Activated CD8-positive, alpha-beta T cell treated with anti-CD3 and anti-CD28 coated beads for 36 hours (primary cell): ENCODE measurements at regions not wholly inside any gene's neighbourhood (a gene's known extent, or its start where the extent isn't known, plus 50 kb on each side); places are given as distances from the start of the nearest gene placed in this dataset.

Source experiments
- ATAC-seq: fragments of 200-7000 bp; cut with Tn5 transposase; one replicate; pipeline ENCODE4 v1.10.0; 2021; ENCODE audit warnings: mild to moderate bottlenecking, moderate library complexity
- CTCF ChIA-PET: fragments of 350-600 bp; sonication (Branson Sonifier 250); formaldehyde crosslinking; loops from one replicate; lab custom pipeline; 2021; ENCODE audit warnings: antibody characterized with exemption; lab: Charles Lee
- POLR2A ChIA-PET: fragments of 350-600 bp; sonication (Branson Sonifier 250); formaldehyde crosslinking; loops from one replicate; lab custom pipeline; 2021; ENCODE audit warnings: antibody characterized with exemption; lab: Charles Lee
- DNase-seq: peaks from one replicate; pipeline ENCODE4 v3.0.0-alpha.2; 2020
- H3K27ac Mint-ChIP-seq: one replicate; pipeline ENCODE4 v1.8.0; 2021; ENCODE audit warnings: mild to moderate bottlenecking, mixed read lengths
- H3K27me3 Mint-ChIP-seq: one replicate; pipeline ENCODE4 v1.8.0; 2021; ENCODE audit warnings: mixed read lengths
- H3K36me3 Mint-ChIP-seq: one replicate; pipeline ENCODE4 v1.8.0; 2021; ENCODE audit warnings: low read depth, mixed read lengths
- H3K4me1 Mint-ChIP-seq: one replicate; pipeline ENCODE4 v1.8.0; 2021; ENCODE audit warnings: low read depth, mixed read lengths
- H3K4me3 Mint-ChIP-seq: one replicate; pipeline ENCODE4 v1.8.0; 2021; ENCODE audit warnings: mild to moderate bottlenecking, moderate library complexity, mixed read lengths
- H3K9me3 Mint-ChIP-seq: one replicate; pipeline ENCODE4 v1.8.0; 2021; ENCODE audit warnings: mixed read lengths
- intact Hi-C: fragments of 100-400 bp; cut with micrococcal nuclease; formaldehyde crosslinking; loops from one replicate; pipeline ENCODE4 v1.10.0; 2022
- TF ChIP-seq, protein P1 (sequence below): fragments of 200-600 bp; IDR thresholded peaks from one replicate; pipeline ENCODE4 v1.8.0; 2022; ENCODE audit warnings: antibody characterized with exemption, mild to moderate bottlenecking

GRCh38 chr14:87000081-87000480 lies 992.9 kb downstream of the GALC start:
- Mint-ChIP-seq H3K9me3 (no peaks in the 10 kb centered on the region), H3K36me3 (no peaks in the 10 kb centered on the region), H3K4me3 (no peak overlapping the region), H3K27me3 (no peaks in the 10 kb centered on the region), H3K4me1 (no peaks in the 10 kb centered on the region), H3K27ac (no peak overlapping the region)
- TF ChIP-seq, protein P1, sequence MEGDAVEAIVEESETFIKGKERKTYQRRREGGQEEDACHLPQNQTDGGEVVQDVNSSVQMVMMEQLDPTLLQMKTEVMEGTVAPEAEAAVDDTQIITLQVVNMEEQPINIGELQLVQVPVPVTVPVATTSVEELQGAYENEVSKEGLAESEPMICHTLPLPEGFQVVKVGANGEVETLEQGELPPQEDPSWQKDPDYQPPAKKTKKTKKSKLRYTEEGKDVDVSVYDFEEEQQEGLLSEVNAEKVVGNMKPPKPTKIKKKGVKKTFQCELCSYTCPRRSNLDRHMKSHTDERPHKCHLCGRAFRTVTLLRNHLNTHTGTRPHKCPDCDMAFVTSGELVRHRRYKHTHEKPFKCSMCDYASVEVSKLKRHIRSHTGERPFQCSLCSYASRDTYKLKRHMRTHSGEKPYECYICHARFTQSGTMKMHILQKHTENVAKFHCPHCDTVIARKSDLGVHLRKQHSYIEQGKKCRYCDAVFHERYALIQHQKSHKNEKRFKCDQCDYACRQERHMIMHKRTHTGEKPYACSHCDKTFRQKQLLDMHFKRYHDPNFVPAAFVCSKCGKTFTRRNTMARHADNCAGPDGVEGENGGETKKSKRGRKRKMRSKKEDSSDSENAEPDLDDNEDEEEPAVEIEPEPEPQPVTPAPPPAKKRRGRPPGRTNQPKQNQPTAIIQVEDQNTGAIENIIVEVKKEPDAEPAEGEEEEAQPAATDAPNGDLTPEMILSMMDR: no peak
- DNase-seq (no peak), ATAC-seq (no peak)
- ChIA-PET POLR2A (no interaction called here), CTCF (no interaction called here)
- intact Hi-C loops: no loop called here

GRCh38 chr14:86999036-86999435 lies 993.9 kb downstream of the GALC start:
- no peak overlapping the region for H3K4me3 Mint-ChIP-seq
- intact Hi-C loops: no loop called here
- H3K27ac Mint-ChIP-seq: no peak overlapping the region
- POLR2A ChIA-PET: no interaction called here
- no peak for ATAC-seq
- CTCF ChIA-PET: no interaction called here
- H3K27me3 Mint-ChIP-seq: no peaks in the 10 kb centered on the region
- H3K4me1 Mint-ChIP-seq: no peaks in the 10 kb centered on the region
- H3K36me3 Mint-ChIP-seq: no peaks in the 10 kb centered on the region
- H3K9me3 Mint-ChIP-seq: no peaks in the 10 kb centered on the region
- no peak for DNase-seq
- TF ChIP-seq, protein P1: no peak

DNA sequence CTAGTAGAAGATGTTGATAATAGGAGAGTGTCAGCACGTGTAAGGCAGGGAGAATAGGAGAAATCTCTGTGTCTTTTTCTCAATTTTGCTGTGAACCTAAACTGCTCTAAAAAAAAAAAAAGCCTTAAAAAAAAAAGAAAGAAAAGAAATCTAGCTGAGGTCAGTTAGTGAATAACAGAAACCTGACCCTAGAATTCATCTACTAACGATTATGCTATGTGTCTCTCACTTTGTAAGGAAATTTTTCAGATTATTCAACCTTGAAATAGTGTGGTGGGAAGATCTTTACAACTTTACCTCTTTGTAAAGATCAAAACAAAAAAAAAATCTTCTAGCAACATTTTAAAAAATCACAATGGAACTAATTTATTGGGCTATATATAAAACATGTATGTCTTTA lies 995.7 kb downstream of the GALC start:
- H3K9me3 Mint-ChIP-seq: no peaks in the 10 kb centered on the region
- DNase-seq (no peak), ATAC-seq (no peak)
- no peaks in the 10 kb centered on the region for H3K36me3 Mint-ChIP-seq
- H3K4me1 Mint-ChIP-seq: no peaks in the 10 kb centered on the region
- no peak overlapping the region for H3K4me3 Mint-ChIP-seq
- intact Hi-C loops: no loop called here
- ChIA-PET POLR2A (no interaction called here), CTCF (no interaction called here)
- H3K27ac Mint-ChIP-seq: no peak overlapping the region
- TF ChIP-seq, protein P1: no peak
- no peaks in the 10 kb centered on the region for H3K27me3 Mint-ChIP-seq

DNA sequence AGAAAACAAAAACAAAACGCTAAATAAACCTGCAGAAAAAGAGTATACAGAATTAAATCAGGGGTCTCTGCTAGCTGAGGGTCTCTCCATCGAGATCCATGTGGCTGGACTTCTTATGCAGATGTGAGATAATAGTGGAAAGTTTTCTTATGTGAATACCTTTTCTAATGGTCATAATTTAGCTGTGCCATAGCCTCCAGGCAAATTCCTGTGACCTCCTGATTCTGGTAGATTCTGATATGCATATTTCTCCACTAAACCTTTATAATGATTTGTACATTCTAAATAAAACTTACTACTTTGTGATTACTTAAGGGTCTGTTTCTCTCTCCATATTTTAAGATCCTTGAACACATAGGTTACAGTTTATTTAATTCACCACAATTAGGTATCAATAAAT lies 1002.6 kb downstream of the GALC start:
- ChIA-PET CTCF (no interaction called here), POLR2A (no interaction called here)
- Mint-ChIP-seq H3K27me3 (no peaks in the 10 kb centered on the region), H3K36me3 (no peaks in the 10 kb centered on the region), H3K9me3 (peaks cover 2% of the 10 kb centered on the region), H3K4me3 (no peak overlapping the region), H3K27ac (no peak overlapping the region), H3K4me1 (no peaks in the 10 kb centered on the region)
- ATAC-seq (no peak), DNase-seq (no peak)
- intact Hi-C loops: no loop called here
- TF ChIP-seq, protein P1: no peak

DNA sequence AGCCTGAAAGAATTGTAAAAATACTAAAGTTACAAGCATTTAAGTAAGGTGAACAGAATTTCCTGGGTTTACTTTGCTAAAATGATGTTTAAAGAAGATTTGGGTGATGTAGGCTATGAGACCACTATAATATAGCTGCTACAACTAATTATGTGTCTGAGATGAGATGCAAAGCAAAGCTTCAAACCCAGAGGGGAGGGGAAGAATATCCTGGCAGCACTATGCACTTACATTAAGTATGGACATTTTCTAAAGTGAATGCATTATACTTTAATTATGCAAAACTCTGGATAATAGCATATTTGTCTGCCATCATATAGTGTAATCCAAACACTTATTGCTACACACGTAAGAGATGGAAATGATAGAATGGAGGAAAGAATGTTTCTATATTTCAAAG lies 1003.7 kb downstream of the GALC start:
- TF ChIP-seq, protein P1: no peak
- ATAC-seq (no peak), DNase-seq (no peak)
- Mint-ChIP-seq H3K27me3 (no peaks in the 10 kb centered on the region), H3K4me3 (no peak overlapping the region), H3K9me3 (peaks cover 2% of the 10 kb centered on the region), H3K4me1 (no peaks in the 10 kb centered on the region), H3K36me3 (no peaks in the 10 kb centered on the region), H3K27ac (no peak overlapping the region)
- CTCF ChIA-PET: no interaction called here
- POLR2A ChIA-PET: no interaction called here
- intact Hi-C loops: no loop called here
